WERI-Rb-1 (cell line): ENCODE measurements at regions not wholly inside any gene's neighbourhood (a gene's known extent, or its start where the extent isn't known, plus 50 kb on each side); places are given as distances from the start of the nearest gene placed in this dataset.

Source experiments
- DNase-seq: peaks from one replicate; pipeline ENCODE4 v3.0.0-alpha.2; 2020
- H3K27ac ChIP-seq: fragments of 250-450 bp; sonication (Bioruptor Pico); 2 replicates; pipeline ENCODE4 v1.5.1; 2020; ENCODE audit warnings: mild to moderate bottlenecking, moderate library complexity
- H3K27me3 ChIP-seq: fragments of 250-450 bp; sonication (Bioruptor Pico); 2 replicates; pipeline ENCODE4 v1.5.1; 2021; ENCODE audit warnings: mild to moderate bottlenecking, low read depth, moderate library complexity; ENCODE audit not compliant: insufficient read depth, severe bottlenecking
- H3K36me3 ChIP-seq: fragments of 250-450 bp; sonication (Bioruptor Pico); 2 replicates; pipeline ENCODE4 v1.5.1; 2020; ENCODE audit warnings: mild to moderate bottlenecking, moderate library complexity
- H3K4me3 ChIP-seq: 2 replicates; pipeline ENCODE4 v1.5.1; 2011; ENCODE audit warnings: low read depth, mild to moderate bottlenecking, control low read depth, low read length
- H3K9me3 ChIP-seq: fragments of 250-450 bp; sonication (Bioruptor Pico); 2 replicates; pipeline ENCODE4 v1.5.1; 2021; ENCODE audit warnings: mild to moderate bottlenecking, moderate library complexity; ENCODE audit not compliant: severe bottlenecking
- CTCF ChIP-seq: IDR thresholded peaks from 2 replicates; pipeline ENCODE4 v1.5.1; 2011; ENCODE audit warnings: low read depth, mild to moderate bottlenecking, control low read depth, inconsistent platforms, low read length

GRCh38 chr2:34045101-34045655 lies 446.1 kb upstream of the FAM98A start:
- no peak overlapping the region for H3K4me3 ChIP-seq
- H3K36me3 ChIP-seq, result no peaks in the 10 kb centered on the region
- no peak overlapping the region for H3K27ac ChIP-seq

DNA sequence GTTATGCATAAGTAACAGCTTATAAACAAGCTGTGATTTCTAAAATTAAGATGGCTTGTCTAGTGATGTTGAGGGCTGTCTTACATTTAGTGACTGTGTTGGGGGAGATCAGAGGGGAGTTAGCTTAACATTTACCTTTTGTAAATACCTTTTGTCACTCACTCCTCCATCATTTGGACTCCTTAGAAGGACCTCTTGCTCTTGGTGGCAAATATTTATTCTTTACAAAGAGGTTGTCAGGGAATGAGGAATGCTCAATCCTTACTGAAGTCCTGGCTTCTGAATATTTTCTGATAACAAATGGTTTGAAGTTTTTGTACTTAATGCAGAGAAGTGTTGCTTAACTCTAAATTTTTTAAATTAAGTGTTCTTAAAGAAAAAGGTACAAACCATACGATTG lies 438.8 kb upstream of the FAM98A start:
- Histone ChIP-seq H3K36me3 (no peaks in the 10 kb centered on the region), H3K27ac (no peak overlapping the region)
- no peak for DNase-seq

More at GRCh38 chr2:34045101-34045655, 446.1 kb upstream of the FAM98A start:
- H3K27me3 ChIP-seq, result no peaks in the 10 kb centered on the region
- peaks cover 2% of the 10 kb centered on the region for H3K9me3 ChIP-seq
- no peak for DNase-seq
- no peak for TF ChIP-seq CTCF

GRCh38 chr2:34037157-34037556 lies 438.1 kb upstream of the FAM98A start:
- H3K9me3 ChIP-seq, result no peaks in the 10 kb centered on the region
- no peaks in the 10 kb centered on the region for H3K27me3 ChIP-seq
- no peak overlapping the region for H3K4me3 ChIP-seq
- TF ChIP-seq CTCF, result no peak
- no peaks in the 10 kb centered on the region for H3K36me3 ChIP-seq
- DNase-seq, result no peak
- no peak overlapping the region for H3K27ac ChIP-seq

More for the DNA sequence above, 438.8 kb upstream of the FAM98A start:
- TF ChIP-seq CTCF, result no peak
- Histone ChIP-seq H3K9me3 (no peaks in the 10 kb centered on the region), H3K27me3 (no peaks in the 10 kb centered on the region), H3K4me3 (no peak overlapping the region)

DNA sequence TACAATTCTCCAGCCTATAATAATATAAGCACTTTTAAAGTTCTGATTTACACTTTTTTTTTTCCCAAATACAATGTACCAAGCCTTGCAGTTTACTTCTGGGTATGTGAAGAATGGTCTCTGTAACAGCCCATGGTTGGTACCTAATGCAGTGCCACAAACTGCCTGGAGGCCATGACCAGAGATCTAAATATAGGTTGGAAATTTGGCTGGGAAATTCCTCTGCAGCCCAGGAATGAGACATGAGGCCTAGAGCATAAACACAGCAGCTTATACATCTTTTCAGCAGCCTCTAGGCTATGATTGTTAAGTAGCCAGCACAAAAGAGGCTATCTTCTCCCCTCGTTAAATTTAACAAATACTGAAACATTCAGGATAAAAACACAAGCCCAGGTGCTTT lies 432.0 kb upstream of the FAM98A start:
- no peak overlapping the region for H3K4me3 ChIP-seq
- H3K36me3 ChIP-seq, result no peaks in the 10 kb centered on the region
- H3K27ac ChIP-seq, result no peak overlapping the region
- TF ChIP-seq CTCF, result no peak
- no peaks in the 10 kb centered on the region for H3K27me3 ChIP-seq
- DNase-seq, result no peak
- H3K9me3 ChIP-seq, result no peaks in the 10 kb centered on the region

DNA sequence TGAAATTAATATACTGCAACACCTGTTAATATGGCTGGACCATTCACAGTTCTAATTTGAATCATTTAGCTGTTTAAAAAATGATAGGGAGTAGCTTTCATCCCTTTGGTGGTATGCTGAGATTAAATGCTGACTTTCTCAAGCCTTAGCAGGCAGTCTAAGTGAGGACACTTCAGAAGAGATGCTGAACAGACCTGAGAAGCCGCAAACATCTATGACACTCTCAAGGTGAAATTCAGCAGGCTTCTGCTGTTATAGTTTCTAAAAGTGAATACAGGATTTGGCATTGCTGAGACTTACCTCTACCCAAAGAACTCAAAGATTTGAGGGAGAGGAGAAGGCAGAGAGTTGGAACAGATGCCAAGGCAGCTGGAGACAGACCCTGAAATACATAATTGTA lies 431.2 kb upstream of the FAM98A start:
- Histone ChIP-seq H3K4me3 (no peak overlapping the region), H3K9me3 (no peaks in the 10 kb centered on the region), H3K27me3 (no peaks in the 10 kb centered on the region), H3K36me3 (no peaks in the 10 kb centered on the region), H3K27ac (no peak overlapping the region)
- no peak for DNase-seq
- no peak for TF ChIP-seq CTCF

- no peak for TF ChIP-seq CTCF
- Histone ChIP-seq H3K9me3 (no peaks in the 10 kb centered on the region), H3K27ac (no peak overlapping the region), H3K36me3 (no peaks in the 10 kb centered on the region), H3K4me3 (no peak overlapping the region), H3K27me3 (no peaks in the 10 kb centered on the region)
- DNase-seq, result no peak
Measured at GRCh38 chr2:34029073-34029472, 430.0 kb upstream of the FAM98A start.
